H9 (cell line): ENCODE measurements at regions not wholly inside any gene's neighbourhood (a gene's known extent, or its start where the extent isn't known, plus 50 kb on each side); places are given as distances from the start of the nearest gene placed in this dataset.

ENCODE experiments used
- DNase-seq: peaks from one replicate; pipeline ENCODE4 v3.0.0-alpha.2; 2017
- H2AFZ ChIP-seq: one replicate; pipeline ENCODE4 v1.6.1; 2013; ENCODE audit warnings: mild to moderate bottlenecking, low read length, control low read depth, moderate library complexity
- H2AK5ac ChIP-seq: 2 replicates; pipeline ENCODE4 v1.6.1; 2013; ENCODE audit warnings: low read length, control low read depth, mixed read lengths; ENCODE audit not compliant: insufficient read length
- H2BK120ac ChIP-seq: one replicate; pipeline ENCODE4 v1.6.1; 2013; ENCODE audit warnings: low read depth, mild to moderate bottlenecking, low read length, control low read depth, inconsistent platforms; ENCODE audit not compliant: poor library complexity, severe bottlenecking
- H2BK12ac ChIP-seq: 2 replicates; pipeline ENCODE4 v1.6.1; 2013; ENCODE audit warnings: low read length, control low read depth, mixed read lengths, low read depth; ENCODE audit not compliant: insufficient read length
- H2BK15ac ChIP-seq: 2 replicates; pipeline ENCODE4 v1.6.1; 2013; ENCODE audit warnings: low read depth, low read length, control low read depth
- H2BK20ac ChIP-seq: one replicate; pipeline ENCODE4 v1.6.1; 2013; ENCODE audit warnings: low read depth, mild to moderate bottlenecking, low read length, control low read depth, inconsistent platforms; ENCODE audit not compliant: poor library complexity, severe bottlenecking
- H2BK5ac ChIP-seq: 2 replicates; pipeline ENCODE4 v1.6.1; 2013; ENCODE audit warnings: low read length, control low read depth, mixed read lengths; ENCODE audit not compliant: insufficient read length
- H3K14ac ChIP-seq: 2 replicates; pipeline ENCODE4 v1.6.1; 2013; ENCODE audit warnings: low read length, control low read depth; ENCODE audit not compliant: insufficient read depth
- H3K18ac ChIP-seq: 2 replicates; pipeline ENCODE4 v1.6.1; 2013; ENCODE audit warnings: low read depth, mild to moderate bottlenecking, mixed read lengths, low read length, control low read depth; ENCODE audit not compliant: insufficient read length
- H3K23ac ChIP-seq: 2 replicates; pipeline ENCODE4 v1.6.1; 2013; ENCODE audit warnings: low read length, control low read depth, mixed read lengths, low read depth; ENCODE audit not compliant: insufficient read length
- H3K23me2 ChIP-seq: 2 replicates; pipeline ENCODE4 v1.6.1; 2013; ENCODE audit warnings: low read depth, mild to moderate bottlenecking, mixed read lengths, low read length, control low read depth; ENCODE audit not compliant: insufficient read length, poor library complexity, severe bottlenecking
- H3K27ac ChIP-seq: 2 replicates; pipeline ENCODE4 v1.5.1; 2013; ENCODE audit warnings: low read length, control low read depth, mixed read lengths, low read depth; ENCODE audit not compliant: insufficient read length
- H3K27me3 ChIP-seq: 2 replicates; pipeline ENCODE4 v1.6.1; 2013; ENCODE audit warnings: low read length, control low read depth, inconsistent platforms; ENCODE audit not compliant: insufficient read depth
- H3K4ac ChIP-seq: 2 replicates; pipeline ENCODE4 v1.6.1; 2013; ENCODE audit warnings: low read depth, mild to moderate bottlenecking, control low read depth, inconsistent platforms, low read length, moderate library complexity
- H3K4me1 ChIP-seq: 2 replicates; pipeline ENCODE4 v1.6.1; 2013; ENCODE audit warnings: low read length, control low read depth, inconsistent platforms; ENCODE audit not compliant: insufficient read depth
- H3K4me2 ChIP-seq: 2 replicates; pipeline ENCODE4 v1.6.1; 2013; ENCODE audit warnings: low read length, control low read depth, mixed read lengths; ENCODE audit not compliant: insufficient read length, insufficient read depth
- H3K56ac ChIP-seq: 2 replicates; pipeline ENCODE4 v1.6.1; 2013; ENCODE audit warnings: low read depth, mild to moderate bottlenecking, mixed read lengths, low read length, control low read depth; ENCODE audit not compliant: insufficient read length
- H3K79me1 ChIP-seq: 2 replicates; pipeline ENCODE4 v1.6.1; 2013; ENCODE audit warnings: low read depth, mild to moderate bottlenecking, moderate library complexity, low read length, control low read depth, inconsistent platforms; ENCODE audit not compliant: insufficient read depth, poor library complexity, severe bottlenecking
- H3K79me2 ChIP-seq: 2 replicates; pipeline ENCODE4 v1.6.1; 2013; ENCODE audit warnings: low read length, control low read depth, inconsistent platforms; ENCODE audit not compliant: insufficient read depth
- H3K9ac ChIP-seq: 2 replicates; pipeline ENCODE4 v1.6.1; 2013; ENCODE audit warnings: low read length, control low read depth, mixed read lengths; ENCODE audit not compliant: insufficient read length; ENCODE audit errors: extremely low read depth
- H3K9me3 ChIP-seq: one replicate; pipeline ENCODE4 v1.6.1; 2013; ENCODE audit warnings: low read depth, low read length, inconsistent platforms; ENCODE audit not compliant: control insufficient read depth
- H3T11ph ChIP-seq: one replicate; pipeline ENCODE4 v1.6.1; 2013; ENCODE audit warnings: mild to moderate bottlenecking, low read length, control low read depth, inconsistent platforms
- H4K20me1 ChIP-seq: one replicate; pipeline ENCODE4 v1.6.1; 2013; ENCODE audit not compliant: control insufficient read depth, insufficient read length, insufficient read depth
- H4K5ac ChIP-seq: 2 replicates; pipeline ENCODE4 v1.6.1; 2013; ENCODE audit warnings: low read depth, mild to moderate bottlenecking, mixed read lengths, low read length, control low read depth; ENCODE audit not compliant: insufficient read length
- H4K8ac ChIP-seq: replicated peaks from 2 replicates; pipeline ENCODE4 v1.6.1; 2013; ENCODE audit warnings: low read length, control low read depth, mixed read lengths, low read depth; ENCODE audit not compliant: insufficient read length
- H4K91ac ChIP-seq: 2 replicates; pipeline ENCODE4 v1.6.1; 2013; ENCODE audit warnings: low read depth, mild to moderate bottlenecking, moderate library complexity, mixed read lengths, low read length, control low read depth; ENCODE audit not compliant: insufficient read length
- H3K27ac Mint-ChIP-seq, 3 experiments: 2 replicates in 2 of 3; 3 replicates in 1 of 3; pipeline ENCODE4 v1.8.0; 2020 to 2021; ENCODE audit warnings: mixed read lengths in 3 of 3, mild to moderate bottlenecking in 1 of 3, moderate library complexity in 1 of 3
- H3K27me3 Mint-ChIP-seq: 2 replicates; pipeline ENCODE4 v1.8.0; 2021; ENCODE audit warnings: low read depth, mild to moderate bottlenecking, moderate library complexity, mixed read lengths
- H3K36me3 Mint-ChIP-seq, 3 experiments: 2 replicates in 2 of 3; 3 replicates in 1 of 3; pipeline ENCODE4 v1.8.0; 2020 to 2021; ENCODE audit warnings: low read depth in 3 of 3, mixed read lengths in 3 of 3; ENCODE audit not compliant: insufficient read depth in 1 of 3
- H3K4me1 Mint-ChIP-seq, 2 experiments: 2 replicates each; pipeline ENCODE4 v1.8.0; 2020; ENCODE audit warnings: mixed read lengths in 2 of 2
- H3K4me3 Mint-ChIP-seq, 2 experiments: 2 replicates in 1 of 2; 3 replicates in 1 of 2; pipeline ENCODE4 v1.8.0; 2020 to 2021; ENCODE audit warnings: mild to moderate bottlenecking in 2 of 2, mixed read lengths in 2 of 2, moderate library complexity in 1 of 2
- H3K9me3 Mint-ChIP-seq, 2 experiments: 2 replicates in 1 of 2; 3 replicates in 1 of 2; pipeline ENCODE4 v1.8.0; 2020; ENCODE audit warnings: mild to moderate bottlenecking in 2 of 2, mixed read lengths in 2 of 2, moderate library complexity in 1 of 2
- CTCF ChIP-seq: fragments of 200-600 bp; sonication (generic); conservative IDR thresholded peaks from 3 replicates; pipeline ENCODE4 v1.8.0; 2021; ENCODE audit warnings: antibody characterized with exemption, mild to moderate bottlenecking
- WGBS: extraction: QIAGEN DNeasy Blood & Tissue Kit; methylation state at CpG from one replicate; pipeline ENCODE4 v1.1.7; 2013; ENCODE audit warnings: missing lambda C conversion rate, low lambda C conversion rate, mixed read lengths; ENCODE audit not compliant: insufficient read length; ENCODE audit errors: extremely low coverage; 5-methylcytosine and 5-hydroxymethylcytosine counted together

- Histone ChIP-seq H2AFZ (no peak overlapping the region), H4K20me1 (no peaks in the 10 kb centered on the region), H2BK20ac (no peak overlapping the region), H3T11ph (no peak overlapping the region), H2BK5ac (no peak overlapping the region), H3K27me3 (no peaks in the 10 kb centered on the region), H3K18ac (no peak overlapping the region), H2AK5ac (no peak overlapping the region), H4K8ac (no peak overlapping the region), H2BK15ac (no peak overlapping the region), H4K5ac (no peak overlapping the region), H4K91ac (no peak overlapping the region), H3K9ac (no peak overlapping the region), H3K27ac (no peak overlapping the region), H3K4me2 (no peak overlapping the region), H3K79me1 (no peaks in the 10 kb centered on the region), H3K23ac (no peak overlapping the region), H3K79me2 (no peaks in the 10 kb centered on the region), H3K14ac (no peak overlapping the region), H3K4me1 (no peaks in the 10 kb centered on the region), H2BK12ac (no peak overlapping the region), H2BK120ac (no peak overlapping the region), H3K9me3 (no peaks in the 10 kb centered on the region), H3K23me2 (no peaks in the 10 kb centered on the region), H3K56ac (no peak overlapping the region), H3K4ac (no peak overlapping the region)
- Mint-ChIP-seq H3K27me3 (no peaks in the 10 kb centered on the region), H3K4me3 (no peak overlapping the region), H3K9me3 (no peaks in the 10 kb centered on the region), H3K36me3 (no peaks in the 10 kb centered on the region), H3K4me1 (no peaks in the 10 kb centered on the region), H3K27ac (no peak overlapping the region)
- no peak for DNase-seq
- no CpG with 5 or more reads among the region's 1 CpG for WGBS
- no peak for TF ChIP-seq CTCF
Observed at GRCh38 chr12:84166812-84167211, 745.8 kb downstream of the SLC6A15 start.
